ENCODE measurements at regions not wholly inside any gene's neighbourhood (a gene's known extent, or its start where the extent isn't known, plus 50 kb on each side); places are given as distances from the start of the nearest gene placed in this dataset.
"Not testable (repeated sequence)": the region's sequence is repeated elsewhere in the genome, so short reads cannot be mapped to it uniquely, and the experiment has no call there.

GRCh38 chr5:39946356-39947045 lies 521.7 kb upstream of the DAB2 start:
- DNase-seq: peak; percentile 34

- DNase-seq: no peak
Observed at GRCh38 chr5:39945870-39946269, 521.1 kb upstream of the DAB2 start.

GRCh38 chr5:39943811-39944210 lies 519.0 kb upstream of the DAB2 start:
- DNase-seq: no peak

- DNase-seq: no peak
Observed at GRCh38 chr5:39942606-39943005, 517.8 kb upstream of the DAB2 start.

GRCh38 chr5:39941416-39941815 lies 516.6 kb upstream of the DAB2 start:
- no peak for DNase-seq

GRCh38 chr5:39934830-39935229 lies 510.1 kb upstream of the DAB2 start:
- DNase-seq: no peak

- DNase-seq: no peak
Observed at GRCh38 chr5:39933061-39933460, 508.3 kb upstream of the DAB2 start.

GRCh38 chr5:39928709-39929108 lies 503.9 kb upstream of the DAB2 start:
- DNase-seq: no peak

GRCh38 chr5:39919876-39920275 lies 495.1 kb upstream of the DAB2 start:
- DNase-seq: no peak

GRCh38 chr5:39912906-39913305 lies 488.1 kb upstream of the DAB2 start:
- no peak for DNase-seq

GRCh38 chr5:39907267-39907951 lies 482.6 kb upstream of the DAB2 start:
- not testable (repeated sequence) for DNase-seq

- no peak for DNase-seq
Observed at GRCh38 chr5:39906146-39906545, 481.4 kb upstream of the DAB2 start.

- DNase-seq: no peak
Observed at GRCh38 chr5:39905356-39905755, 480.6 kb upstream of the DAB2 start.

- no peak for DNase-seq
Observed at GRCh38 chr5:39902626-39903025, 477.8 kb upstream of the DAB2 start.

- no peak for DNase-seq
Observed at GRCh38 chr5:39898731-39899130, 474.0 kb upstream of the DAB2 start.

GRCh38 chr5:39896706-39897105 lies 471.9 kb upstream of the DAB2 start:
- no peak for DNase-seq

GRCh38 chr5:39896104-39896503 lies 471.3 kb upstream of the DAB2 start:
- no peak for DNase-seq

- peak; percentile 2 for DNase-seq
Observed at GRCh38 chr5:39892708-39893107, 467.9 kb upstream of the DAB2 start.

GRCh38 chr5:39891376-39891775 lies 466.6 kb upstream of the DAB2 start:
- DNase-seq: no peak

- no peak for DNase-seq
Observed at GRCh38 chr5:39880985-39881384, 456.2 kb upstream of the DAB2 start.

GRCh38 chr5:39877479-39877878 lies 452.7 kb upstream of the DAB2 start:
- DNase-seq: no peak

- peak; percentile 24 for DNase-seq
Observed at GRCh38 chr5:39876146-39876545, 451.4 kb upstream of the DAB2 start.

- no peak for DNase-seq
Observed at GRCh38 chr5:39870137-39870536, 445.4 kb upstream of the DAB2 start.

- no peak for DNase-seq
Observed at GRCh38 chr5:39869396-39869795, 444.6 kb upstream of the DAB2 start.

GRCh38 chr5:39867923-39868322 lies 443.1 kb upstream of the DAB2 start:
- DNase-seq: no peak
